ENCODE measurements at regions not wholly inside any gene's neighbourhood (a gene's known extent, or its start where the extent isn't known, plus 50 kb on each side); places are given as distances from the start of the nearest gene placed in this dataset.

- TF ChIP-seq POLR2AphosphoS5 (IDR thresholded peaks at IDR 0.05) (no peak), POLR2A (IDR thresholded peaks at IDR 0.05) (no peak), EP300 (IDR thresholded peaks at IDR 0.05; ENCODE audit: low read depth) (no peak), CTCF (IDR thresholded peaks at IDR 0.05) (no peak)
- no peaks in the 10 kb centered on the region for H3K27me3 ChIP-seq
- in situ Hi-C loops (cut with MboI; ENCODE audit: low pct_ligation_motif_present in 1 of 4, low pct_unique_long_range_greater_than_20kb in 1 of 4, low sequenced_read_pairs in 3 of 4) (no loop called here), intact Hi-C loops (cut with DNase I; ENCODE audit: low total_unique reads) (no loop called here)
- no peaks in the 10 kb centered on the region for H3K9me3 ChIP-seq
- no peaks in the 10 kb centered on the region for H3K36me3 ChIP-seq
- no peak overlapping the region for H3K27ac ChIP-seq
- no peaks in the 10 kb centered on the region for H3K4me1 ChIP-seq
- H3K4me3 ChIP-seq = no peak overlapping the region
- no peak for DNase-seq
These were observed 103.9 kb upstream of the THSD7A start for GRCh38 chr7:11935905-11936304.

GRCh38 chr7:11946794-11947193 is 114.8 kb upstream of the THSD7A start:
- Histone ChIP-seq H3K4me1 (no peaks in the 10 kb centered on the region), H3K4me3 (no peak overlapping the region), H3K27me3 (no peaks in the 10 kb centered on the region), H3K9me3 (no peaks in the 10 kb centered on the region), H3K36me3 (no peaks in the 10 kb centered on the region), H3K27ac (no peak overlapping the region)
- DNase-seq = no peak
- TF ChIP-seq POLR2A (IDR thresholded peaks at IDR 0.05) (no peak), EP300 (IDR thresholded peaks at IDR 0.05; ENCODE audit: low read depth) (no peak), POLR2AphosphoS5 (IDR thresholded peaks at IDR 0.05) (no peak), CTCF (IDR thresholded peaks at IDR 0.05) (no peak)
- in situ Hi-C loops (cut with MboI; ENCODE audit: low pct_ligation_motif_present in 1 of 4, low pct_unique_long_range_greater_than_20kb in 1 of 4, low sequenced_read_pairs in 3 of 4) = no loop called here
- WGBS, 2 donors (ENCODE audit: low coverage in 1 of 2) = 87 to 100% methylated on average over 1 of the region's 1 CpG
- intact Hi-C loops (cut with DNase I; ENCODE audit: low total_unique reads) = no loop called here

GRCh38 chr7:11950281-11950680 is 118.3 kb upstream of the THSD7A start:
- intact Hi-C loops (cut with DNase I; ENCODE audit: low total_unique reads) = no loop called here
- DNase-seq = no peak
- in situ Hi-C loops (cut with MboI; ENCODE audit: low pct_ligation_motif_present in 1 of 4, low pct_unique_long_range_greater_than_20kb in 1 of 4, low sequenced_read_pairs in 3 of 4) = no loop called here
- TF ChIP-seq POLR2AphosphoS5 (IDR thresholded peaks at IDR 0.05) = no peak
- TF ChIP-seq POLR2A (IDR thresholded peaks at IDR 0.05) = no peak
- TF ChIP-seq CTCF (IDR thresholded peaks at IDR 0.05) = no peak
- no peak for TF ChIP-seq EP300 (IDR thresholded peaks at IDR 0.05; ENCODE audit: low read depth)
- Histone ChIP-seq H3K27ac (no peak overlapping the region), H3K9me3 (no peaks in the 10 kb centered on the region), H3K36me3 (no peaks in the 10 kb centered on the region), H3K27me3 (no peaks in the 10 kb centered on the region), H3K4me3 (no peak overlapping the region), H3K4me1 (no peaks in the 10 kb centered on the region)
- WGBS, 2 donors (ENCODE audit: low coverage in 1 of 2) = 90% methylated on average over 4 of the region's 4 CpGs; no CpG with 5 or more reads in 1 of the 2 donors

- Histone ChIP-seq H3K27ac (no peak overlapping the region), H3K4me1 (no peaks in the 10 kb centered on the region), H3K9me3 (no peaks in the 10 kb centered on the region), H3K27me3 (no peaks in the 10 kb centered on the region), H3K36me3 (no peaks in the 10 kb centered on the region), H3K4me3 (no peak overlapping the region)
- intact Hi-C loops (cut with DNase I; ENCODE audit: low total_unique reads) (no loop called here), in situ Hi-C loops (cut with MboI; ENCODE audit: low pct_ligation_motif_present in 1 of 4, low pct_unique_long_range_greater_than_20kb in 1 of 4, low sequenced_read_pairs in 3 of 4) (no loop called here)
- TF ChIP-seq EP300 (IDR thresholded peaks at IDR 0.05; ENCODE audit: low read depth) (no peak), POLR2A (IDR thresholded peaks at IDR 0.05) (no peak), CTCF (IDR thresholded peaks at IDR 0.05) (no peak), POLR2AphosphoS5 (IDR thresholded peaks at IDR 0.05) (no peak)
- WGBS, 2 donors (ENCODE audit: low coverage in 1 of 2) = 88% methylated on average over 3 of the region's 3 CpGs; no CpG with 5 or more reads in 1 of the 2 donors
- no peak for DNase-seq
These were observed 118.9 kb upstream of the THSD7A start for GRCh38 chr7:11950942-11951341.
